Dermis microvascular lymphatic vessel endothelial cell (primary cell): ENCODE measurements at regions not wholly inside any gene's neighbourhood (a gene's known extent, or its start where the extent isn't known, plus 50 kb on each side); places are given as distances from the start of the nearest gene placed in this dataset.
"Not testable (repeated sequence)": the region's sequence is repeated elsewhere in the genome, so short reads cannot be mapped to it uniquely, and the experiment has no call there.

Source experiments
- DNase-seq, 2 donors: peaks; one replicate each; pipeline versions ENCODE4 v3.0.0 to v3.0.0-alpha.2; 2010; ENCODE audit warnings: low read depth in 2 of 2

GRCh38 chr5:167081561-167081960 lies 1209.9 kb upstream of the WWC1 start:
- no peak for DNase-seq

DNA sequence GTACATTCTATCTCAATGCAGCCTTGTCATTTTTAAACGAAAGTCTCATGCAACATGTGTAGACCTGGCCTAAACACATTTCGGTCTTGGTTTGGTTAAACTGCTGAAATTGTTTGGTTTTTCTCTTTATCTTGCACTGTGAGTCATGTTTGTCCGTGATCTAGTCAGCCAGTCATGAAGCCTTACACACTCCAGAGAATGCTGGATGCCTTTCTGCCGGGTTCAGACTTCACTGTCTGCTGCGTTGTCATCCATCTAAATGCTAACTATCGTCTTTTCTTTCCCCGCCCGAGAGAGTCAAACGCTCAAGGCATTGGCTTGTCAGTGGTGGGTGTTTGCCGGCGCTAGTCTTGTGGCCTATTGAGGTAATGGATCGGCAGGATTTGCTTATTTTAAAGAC lies 1194.6 kb upstream of the WWC1 start:
- no peak for DNase-seq

DNA sequence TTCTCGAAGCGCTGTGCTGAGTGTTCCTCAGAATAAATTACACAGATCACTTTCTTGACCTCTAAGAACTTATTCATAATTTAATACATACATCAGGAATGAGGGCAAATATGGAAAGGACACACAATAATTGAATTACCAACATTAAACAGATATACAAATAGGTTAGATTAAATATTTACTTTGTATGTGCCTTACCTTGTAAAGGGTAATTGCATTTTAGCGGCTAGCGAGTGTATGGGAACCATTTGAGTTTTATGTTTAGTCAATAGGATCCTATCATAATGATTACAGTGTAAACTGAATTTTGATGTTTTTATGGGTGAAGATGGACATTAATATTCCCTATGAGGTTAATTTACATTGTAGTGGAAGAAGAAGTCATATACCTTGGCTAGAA lies 1187.1 kb upstream of the WWC1 start:
- no peak for DNase-seq

DNA sequence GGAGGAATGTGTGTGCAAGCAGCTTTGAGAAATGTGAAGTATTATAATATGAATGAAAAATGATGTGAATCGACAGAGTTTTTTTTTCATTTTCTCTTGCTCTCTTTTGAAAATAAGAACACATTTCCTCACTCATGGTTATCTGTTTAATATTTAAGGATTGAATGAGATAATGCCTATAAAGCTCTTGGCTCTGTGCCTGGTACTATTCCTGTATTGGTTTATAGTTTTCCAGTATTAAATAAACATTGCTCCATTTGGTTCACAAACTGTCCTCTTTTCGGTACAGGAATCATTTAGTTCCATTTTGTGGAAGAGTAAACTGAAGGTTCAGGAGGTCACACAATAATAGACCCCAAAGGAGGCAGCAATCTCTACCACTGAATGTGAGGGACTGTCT lies 1185.5 kb upstream of the WWC1 start:
- no peak for DNase-seq

- DNase-seq, result no peak
Observed at GRCh38 chr5:167107684-167108083, 1183.8 kb upstream of the WWC1 start.

DNA sequence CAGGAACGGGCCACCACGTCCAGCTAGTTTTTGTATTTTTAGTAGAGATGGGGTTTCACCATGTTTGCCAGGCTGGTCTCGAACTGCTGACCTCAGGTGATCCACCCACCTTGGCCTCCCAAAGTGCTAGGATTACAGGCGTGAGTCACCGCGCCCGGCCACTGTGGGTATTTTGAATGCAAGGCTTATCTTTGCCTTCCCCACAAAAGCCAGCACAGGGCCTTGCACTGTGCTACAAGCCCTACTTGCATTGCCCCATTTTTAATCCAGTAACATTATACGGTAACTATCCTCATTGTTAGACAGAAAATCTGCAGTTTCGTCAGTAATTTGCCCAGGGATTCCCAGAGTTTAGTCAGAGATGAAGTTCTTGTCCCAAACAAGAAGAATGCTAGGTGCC lies 1183.2 kb upstream of the WWC1 start:
- DNase-seq, result not testable (repeated sequence)

GRCh38 chr5:167112556-167112955 lies 1178.9 kb upstream of the WWC1 start:
- no peak for DNase-seq

DNA sequence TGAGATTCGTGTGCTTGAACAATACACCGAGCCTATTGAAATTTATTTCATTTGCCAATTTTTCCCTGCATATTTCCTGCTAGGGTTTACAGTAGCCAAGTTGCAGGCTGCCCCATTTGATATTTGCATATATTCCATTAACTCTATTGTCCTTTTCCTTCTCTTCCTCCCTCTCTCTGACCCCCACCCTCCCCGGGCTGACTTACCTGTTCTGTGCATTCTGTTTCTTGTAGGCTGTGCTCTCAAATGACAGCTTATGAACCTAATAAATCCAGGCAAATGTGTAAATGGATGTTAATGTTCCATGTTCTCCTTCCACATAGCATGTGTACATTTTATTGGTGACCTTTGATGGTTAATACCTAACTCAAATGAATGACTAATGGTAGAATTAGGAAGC lies 1169.2 kb upstream of the WWC1 start:
- no peak for DNase-seq

DNA sequence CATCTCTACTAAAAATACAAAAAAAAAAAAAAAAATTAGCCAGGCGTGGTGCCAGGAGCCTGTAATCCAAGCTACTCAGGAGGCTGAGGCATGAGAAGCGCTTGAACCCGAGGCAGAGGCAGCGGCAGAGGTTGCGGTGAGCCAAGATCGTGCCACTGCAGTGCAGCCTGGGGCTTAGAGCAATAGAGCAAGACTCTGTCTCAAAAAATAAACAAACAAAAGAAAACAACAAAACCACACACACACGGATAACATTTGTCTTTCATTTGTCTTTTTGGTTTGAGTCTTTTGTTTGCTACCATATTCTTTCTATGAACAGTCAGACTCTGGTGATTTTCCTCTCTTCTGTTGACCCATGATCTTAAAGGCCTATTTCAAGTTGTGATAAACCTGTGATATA lies 1168.3 kb upstream of the WWC1 start:
- DNase-seq, result no peak

DNA sequence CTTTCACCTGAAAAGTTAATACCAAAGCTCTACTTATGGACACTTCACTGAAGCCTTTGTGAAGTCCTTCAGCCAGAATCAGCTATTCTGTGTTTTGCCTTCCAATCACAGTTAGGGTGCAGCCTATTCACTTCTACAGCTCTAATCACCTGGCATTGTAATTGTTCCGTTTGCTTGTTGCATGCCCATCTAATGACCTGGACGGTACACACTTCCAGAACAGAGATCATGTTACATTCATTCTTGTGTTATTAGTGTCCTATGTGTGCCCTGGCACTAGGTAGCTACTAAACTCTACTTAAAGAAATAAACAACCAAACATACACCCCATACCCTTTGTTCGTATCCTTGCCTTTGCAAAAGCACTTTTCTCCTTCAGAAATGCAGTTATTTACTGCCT lies 1162.9 kb upstream of the WWC1 start:
- no peak for DNase-seq

- DNase-seq, result no peak
Observed at GRCh38 chr5:167140548-167141291, 1150.7 kb upstream of the WWC1 start.

DNA sequence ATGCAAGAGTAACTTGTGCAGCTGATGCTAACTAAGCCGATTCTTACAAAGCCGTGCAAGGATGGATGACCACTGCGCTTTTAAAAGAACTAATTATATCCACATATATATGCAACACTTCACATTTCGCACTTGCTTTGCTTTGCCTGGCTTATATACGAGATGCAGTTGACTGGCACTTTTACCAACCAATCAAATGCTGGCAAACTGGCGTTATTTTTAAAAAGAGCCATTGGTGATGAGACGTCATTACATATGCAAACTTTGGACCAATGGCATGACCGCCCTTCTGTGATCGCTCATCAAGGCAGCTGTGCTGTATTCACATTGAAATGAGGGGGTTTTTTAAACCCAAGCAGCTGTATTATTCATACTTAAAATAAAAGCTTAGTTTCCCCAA lies 1147.7 kb upstream of the WWC1 start:
- DNase-seq, result no peak

DNA sequence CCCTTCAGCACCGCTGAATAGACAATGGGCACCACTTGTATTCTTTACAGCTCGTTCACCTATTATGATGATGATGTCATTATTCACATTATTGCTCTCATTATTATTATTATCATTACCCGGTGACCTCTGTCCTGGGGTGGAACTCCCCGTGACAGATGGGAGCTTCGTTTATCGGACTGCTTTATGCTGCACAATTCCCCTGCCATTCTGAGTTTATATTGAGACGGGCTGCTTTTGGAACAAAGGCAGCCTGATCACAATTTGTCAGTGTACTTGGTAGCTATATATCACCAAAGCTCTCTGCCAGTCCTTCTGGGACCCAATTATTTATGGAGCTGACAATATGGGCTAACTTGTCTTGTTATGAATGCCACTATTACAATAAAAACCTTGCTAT lies 1145.6 kb upstream of the WWC1 start:
- DNase-seq, result no peak

GRCh38 chr5:167147879-167148278 lies 1143.6 kb upstream of the WWC1 start:
- DNase-seq, result no peak

- DNase-seq, result no peak
Observed at GRCh38 chr5:167150661-167151060, 1140.8 kb upstream of the WWC1 start.

- DNase-seq, result no peak
Observed at GRCh38 chr5:167152561-167152960, 1138.9 kb upstream of the WWC1 start.

DNA sequence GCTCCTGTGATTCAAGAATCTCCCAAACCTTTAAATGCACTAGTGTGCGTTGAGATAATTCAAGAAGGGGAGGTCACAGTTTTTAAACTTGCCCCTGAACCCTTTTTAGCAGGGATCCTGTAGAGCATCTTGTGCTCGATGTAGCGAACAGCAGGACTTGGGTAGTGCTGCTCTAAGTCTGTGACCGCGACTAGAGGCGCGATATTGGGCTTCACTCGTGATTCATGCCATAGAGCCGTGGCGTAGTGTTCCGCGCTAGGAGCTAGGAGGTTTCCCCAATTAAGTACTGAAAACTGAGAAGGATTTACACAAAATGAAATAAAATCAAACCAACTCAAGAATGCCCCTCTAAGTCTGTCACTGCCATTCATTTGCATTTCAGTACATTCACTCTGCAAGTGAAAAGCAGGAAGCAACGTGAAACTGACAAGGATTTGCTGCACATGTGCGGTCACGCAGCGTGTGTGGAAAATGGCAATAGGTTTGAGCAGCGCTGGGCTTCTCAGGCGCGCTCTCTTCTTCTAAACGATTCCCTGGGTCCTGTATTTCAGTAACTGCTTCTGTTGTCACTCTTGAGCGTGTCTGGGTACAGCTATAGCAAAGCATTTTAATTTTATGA lies 1135.9 kb upstream of the WWC1 start:
- no peak for DNase-seq

- no peak for DNase-seq
Observed at GRCh38 chr5:167156446-167156845, 1135.0 kb upstream of the WWC1 start.

GRCh38 chr5:167158588-167158987 lies 1132.9 kb upstream of the WWC1 start:
- no peak for DNase-seq

DNA sequence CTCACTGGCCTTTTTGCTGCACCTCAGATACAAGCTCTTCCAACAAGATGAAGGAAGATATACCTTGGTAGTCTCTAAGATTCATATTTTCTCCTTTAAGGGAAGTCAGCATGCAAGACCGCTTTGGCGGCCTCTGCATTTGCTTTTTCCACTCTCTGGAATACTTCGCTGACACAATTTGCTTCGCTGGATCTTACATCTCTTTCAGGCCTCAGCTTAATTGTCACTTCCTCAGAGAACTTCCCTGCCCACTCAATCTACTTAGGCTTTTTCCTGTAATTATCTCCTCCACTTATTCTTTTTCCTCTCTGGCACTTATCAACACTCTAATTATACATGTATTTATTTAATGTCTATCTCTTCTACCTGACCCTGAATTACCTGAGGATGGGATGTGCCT lies 1131.1 kb upstream of the WWC1 start:
- no peak for DNase-seq

DNA sequence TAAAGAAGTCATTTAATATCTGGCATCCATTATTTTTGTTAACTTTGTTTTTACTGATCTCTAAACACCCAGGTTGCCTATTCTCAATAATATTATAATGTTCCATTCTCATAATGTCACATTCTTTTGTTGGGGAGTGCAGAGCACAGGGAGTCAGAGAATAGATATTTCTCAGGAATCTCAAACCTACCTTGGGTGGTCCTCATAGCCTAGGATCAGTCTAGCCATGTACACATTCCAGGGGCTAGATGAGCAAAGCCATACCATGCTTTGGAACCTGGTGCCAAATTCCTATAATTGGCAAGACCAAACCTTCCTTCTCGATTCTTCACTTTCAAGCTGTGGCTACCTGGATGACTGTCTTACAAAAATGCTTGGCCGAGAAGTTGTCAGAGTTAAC lies 1124.7 kb upstream of the WWC1 start:
- no peak for DNase-seq

DNA sequence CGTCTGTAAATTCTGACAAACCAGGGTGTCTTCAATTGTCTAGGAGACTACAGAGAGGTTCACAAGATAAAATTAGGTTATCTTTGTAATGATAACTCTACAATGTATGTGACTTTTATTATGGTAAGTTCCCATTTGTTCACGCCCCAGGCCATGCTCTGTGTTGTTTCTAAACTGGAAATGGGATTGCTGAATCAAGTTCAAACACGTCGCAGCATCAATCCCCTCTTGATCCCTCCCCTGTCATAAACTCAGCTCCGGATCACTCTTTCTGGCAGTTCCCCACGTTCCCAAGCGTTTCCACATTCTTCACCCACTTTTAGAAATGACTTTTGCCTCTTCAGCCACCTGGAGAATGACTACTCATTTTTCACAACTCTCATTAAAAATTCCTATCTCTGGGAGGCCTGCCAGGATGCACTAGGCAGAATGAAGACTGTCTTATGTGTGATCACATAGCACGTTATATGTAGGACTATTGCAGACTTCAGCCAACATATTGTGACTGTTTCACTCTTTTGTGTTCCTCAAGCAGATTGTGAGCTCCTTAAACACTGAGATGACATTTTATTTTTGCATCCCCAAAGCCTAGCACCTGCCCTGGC lies 1124.2 kb upstream of the WWC1 start:
- DNase-seq, result no peak

DNA sequence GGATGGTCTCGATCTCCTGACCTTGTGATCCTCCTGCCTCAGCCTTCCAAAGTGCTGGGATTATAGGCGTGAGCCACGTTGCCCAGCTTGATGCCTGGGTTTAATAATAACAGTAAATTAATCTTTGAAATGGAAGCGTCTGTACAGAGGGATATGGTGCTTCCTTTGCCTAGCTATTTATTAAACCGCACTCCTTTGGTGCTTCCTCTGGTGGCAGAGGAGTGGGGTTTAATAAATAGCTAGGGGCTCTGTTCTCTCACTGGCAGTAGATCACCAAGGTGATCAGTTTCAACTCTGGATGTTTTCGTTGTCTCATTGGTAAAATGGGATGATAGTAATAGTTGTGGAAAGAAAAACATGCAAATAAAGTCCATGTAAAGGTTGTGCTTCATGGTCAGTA lies 1122.5 kb upstream of the WWC1 start:
- DNase-seq, result no peak
